Osteoblast (primary cell): ENCODE measurements at regions not wholly inside any gene's neighbourhood (a gene's known extent, or its start where the extent isn't known, plus 50 kb on each side); places are given as distances from the start of the nearest gene placed in this dataset.

ENCODE experiments used
- DNase-seq: peaks from one replicate; pipeline ENCODE4 v3.0.0; 2011; ENCODE audit warnings: low spot score, mixed read lengths; ENCODE audit not compliant: insufficient read length; ENCODE audit errors: missing footprints
- H2AFZ ChIP-seq: 2 replicates; pipeline ENCODE4 v1.6.0; 2011; ENCODE audit warnings: mild to moderate bottlenecking, low read length
- H3K27ac ChIP-seq: 2 replicates; pipeline ENCODE4 v1.5.1; 2011; ENCODE audit warnings: mild to moderate bottlenecking, low read depth, low read length, moderate library complexity
- H3K27me3 ChIP-seq: 2 replicates; pipeline ENCODE4 v1.6.0; 2012; ENCODE audit warnings: mild to moderate bottlenecking, control low read depth, inconsistent platforms, low read length, moderate library complexity; ENCODE audit not compliant: insufficient read depth
- H3K36me3 ChIP-seq: 2 replicates; pipeline ENCODE4 v1.5.1; 2011; ENCODE audit warnings: mild to moderate bottlenecking, low read length, control low read depth, moderate library complexity; ENCODE audit not compliant: insufficient read depth
- H3K4me1 ChIP-seq: 2 replicates; pipeline ENCODE4 v1.5.1; 2011; ENCODE audit warnings: mild to moderate bottlenecking, low read length, control low read depth, moderate library complexity; ENCODE audit not compliant: insufficient read depth
- H3K4me2 ChIP-seq: 2 replicates; pipeline ENCODE4 v1.6.0; 2011; ENCODE audit warnings: mild to moderate bottlenecking, low read length; ENCODE audit not compliant: insufficient read depth
- H3K4me3 ChIP-seq: fragments of 200-600 bp; sonication (generic); 3 replicates; pipeline ENCODE4 v1.5.1; 2012; ENCODE audit warnings: mild to moderate bottlenecking, low read length, inconsistent platforms; ENCODE audit not compliant: insufficient read depth
- H3K79me2 ChIP-seq: 2 replicates; pipeline ENCODE4 v1.6.0; 2012; ENCODE audit warnings: mild to moderate bottlenecking, low read length, control low read depth, inconsistent platforms; ENCODE audit not compliant: insufficient read depth
- H3K9me3 ChIP-seq: 2 replicates; pipeline ENCODE4 v1.5.1; 2011; ENCODE audit warnings: low read depth, low read length, control low read depth
- H4K20me1 ChIP-seq: 2 replicates; pipeline ENCODE4 v1.6.0; 2012; ENCODE audit warnings: mild to moderate bottlenecking, low read length, control low read depth; ENCODE audit not compliant: insufficient read depth
- CTCF ChIP-seq: IDR thresholded peaks from 2 replicates; pipeline ENCODE4 v1.5.1; 2011; ENCODE audit warnings: mild to moderate bottlenecking, low read depth, low read length, moderate library complexity; ENCODE audit errors: extremely low read depth

- Histone ChIP-seq H3K9me3 (peaks cover 3% of the 10 kb centered on the region), H3K36me3 (no peaks in the 10 kb centered on the region), H3K4me1 (no peaks in the 10 kb centered on the region), H3K79me2 (no peaks in the 10 kb centered on the region), H3K4me2 (no peak overlapping the region), H2AFZ (no peak overlapping the region), H3K27ac (no peak overlapping the region), H4K20me1 (no peaks in the 10 kb centered on the region), H3K27me3 (no peaks in the 10 kb centered on the region), H3K4me3 (no peak overlapping the region)
- DNase-seq, result no peak
- no peak for TF ChIP-seq CTCF
Observed at GRCh38 chr10:10958041-10958440, 59.6 kb upstream of the CELF2 start.

GRCh38 chr10:10959666-10960065 lies 58.0 kb upstream of the CELF2 start:
- Histone ChIP-seq H3K27me3 (no peaks in the 10 kb centered on the region), H3K4me3 (no peak overlapping the region), H3K9me3 (peaks cover 3% of the 10 kb centered on the region), H3K79me2 (no peaks in the 10 kb centered on the region), H3K36me3 (no peaks in the 10 kb centered on the region), H3K27ac (no peak overlapping the region), H2AFZ (no peak overlapping the region), H3K4me2 (no peak overlapping the region), H4K20me1 (no peaks in the 10 kb centered on the region), H3K4me1 (no peaks in the 10 kb centered on the region)
- no peak for TF ChIP-seq CTCF
- DNase-seq, result no peak

- Histone ChIP-seq H3K4me3 (no peak overlapping the region), H3K27me3 (no peaks in the 10 kb centered on the region), H3K4me1 (no peaks in the 10 kb centered on the region), H3K4me2 (no peak overlapping the region), H4K20me1 (no peaks in the 10 kb centered on the region), H2AFZ (no peak overlapping the region), H3K79me2 (no peaks in the 10 kb centered on the region), H3K36me3 (no peaks in the 10 kb centered on the region), H3K9me3 (peaks cover 3% of the 10 kb centered on the region), H3K27ac (no peak overlapping the region)
- no peak for TF ChIP-seq CTCF
- DNase-seq, result no peak
Observed at GRCh38 chr10:10960534-10960933, 57.1 kb upstream of the CELF2 start.

DNA sequence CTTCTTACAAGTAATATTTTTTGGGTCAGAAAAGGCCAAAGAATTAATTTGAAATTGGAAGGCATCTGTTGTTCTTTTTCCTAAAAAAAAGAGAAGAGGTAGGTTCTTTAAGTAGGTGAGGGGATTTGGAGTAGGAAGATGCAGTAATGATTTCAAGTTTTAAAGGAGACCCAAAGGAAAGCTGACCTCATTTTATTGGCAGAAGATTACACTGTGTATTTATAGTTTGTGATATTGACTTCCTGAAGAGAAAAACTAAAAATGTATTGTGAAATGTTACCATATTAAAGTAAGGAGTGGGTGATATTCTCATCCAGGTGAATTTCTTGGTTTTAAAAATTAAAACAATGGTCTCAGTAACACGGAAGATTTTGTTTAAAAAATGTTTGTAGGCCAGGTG lies 56.6 kb upstream of the CELF2 start:
- Histone ChIP-seq H4K20me1 (no peaks in the 10 kb centered on the region), H3K27ac (no peak overlapping the region), H3K4me1 (no peaks in the 10 kb centered on the region), H3K36me3 (no peaks in the 10 kb centered on the region), H3K4me2 (no peak overlapping the region), H3K27me3 (no peaks in the 10 kb centered on the region), H3K4me3 (no peak overlapping the region), H2AFZ (no peak overlapping the region), H3K79me2 (no peaks in the 10 kb centered on the region), H3K9me3 (peaks cover 3% of the 10 kb centered on the region)
- DNase-seq, result no peak
- no peak for TF ChIP-seq CTCF
